WTC11 (cell line): ENCODE measurements at regions not wholly inside any gene's neighbourhood (a gene's known extent, or its start where the extent isn't known, plus 50 kb on each side); places are given as distances from the start of the nearest gene placed in this dataset.

Experiments
- ATAC-seq: fragments of 200-7000 bp; cut with Tn5 transposase; 2 replicates; pipeline ENCODE4 v1.10.0; 2021; ENCODE audit warnings: mild to moderate bottlenecking, moderate library complexity
- CTCF ChIA-PET: fragments of 300-600 bp; sonication (Branson Sonifier 250); formaldehyde crosslinking; loops from one replicate; lab custom pipeline; 2021; ENCODE audit warnings: antibody characterized with exemption; lab: Charles Lee
- POLR2A ChIA-PET: fragments of 350-600 bp; sonication (Branson Sonifier 250); formaldehyde crosslinking; loops from one replicate; lab custom pipeline; 2021; ENCODE audit warnings: antibody characterized with exemption; lab: Charles Lee
- DNase-seq: peaks from one replicate; pipeline ENCODE4 v3.0.0; 2021; ENCODE audit warnings: low spot score
- H3K27ac Mint-ChIP-seq: 2 replicates; pipeline ENCODE4 v1.8.0; 2021; ENCODE audit warnings: mixed read lengths
- H3K27me3 Mint-ChIP-seq: 2 replicates; pipeline ENCODE4 v1.8.0; 2021; ENCODE audit warnings: low read depth, mild to moderate bottlenecking, moderate library complexity, mixed read lengths
- H3K36me3 Mint-ChIP-seq: 2 replicates; pipeline ENCODE4 v1.8.0; 2021; ENCODE audit warnings: mixed read lengths
- H3K4me1 Mint-ChIP-seq: 2 replicates; pipeline ENCODE4 v1.8.0; 2022; ENCODE audit warnings: mixed read lengths
- H3K4me3 Mint-ChIP-seq: 2 replicates; pipeline ENCODE4 v1.8.0; 2021; ENCODE audit warnings: mild to moderate bottlenecking, moderate library complexity, mixed read lengths
- H3K9me3 Mint-ChIP-seq: 2 replicates; pipeline ENCODE4 v1.8.0; 2021; ENCODE audit warnings: mixed read lengths
- ATF1 ChIP-seq: sonication (generic); formaldehyde crosslinking; IDR thresholded peaks from 2 replicates; pipeline ENCODE4 v1.8.1; 2023; ENCODE audit warnings: mild to moderate bottlenecking, moderate library complexity, missing genetic modification reagents
- CREB1 ChIP-seq: sonication (generic); formaldehyde crosslinking; IDR thresholded peaks from 2 replicates; pipeline ENCODE4 v1.8.0; 2023; ENCODE audit warnings: mild to moderate bottlenecking, missing genetic modification reagents
- EMX1 ChIP-seq: fragments of 250-450 bp; sonication (Bioruptor Pico); IDR thresholded peaks from 2 replicates; pipeline ENCODE4 v1.8.0; 2021; ENCODE audit warnings: mild to moderate bottlenecking
- GRHL2 ChIP-seq: fragments of 250-450 bp; sonication (Bioruptor Pico); IDR thresholded peaks from 2 replicates; pipeline ENCODE4 v1.8.0; 2022; ENCODE audit warnings: mild to moderate bottlenecking, moderate library complexity; ENCODE audit not compliant: insufficient replicate concordance, severe bottlenecking
- HMGA2 ChIP-seq: fragments of 250-450 bp; sonication (Bioruptor Pico); IDR thresholded peaks from 2 replicates; pipeline ENCODE4 v1.4.0; 2021; ENCODE audit warnings: mild to moderate bottlenecking, moderate library complexity
- IRF2 ChIP-seq: sonication (generic); formaldehyde crosslinking; IDR thresholded peaks from 2 replicates; pipeline ENCODE4 v1.8.0; 2022; ENCODE audit warnings: low read depth, missing genetic modification reagents, borderline replicate concordance
- MXD4 ChIP-seq: fragments of 250-450 bp; sonication (Bioruptor Pico); IDR thresholded peaks from 2 replicates; pipeline ENCODE4 v1.8.0; 2021; ENCODE audit warnings: mild to moderate bottlenecking, moderate library complexity, borderline replicate concordance
- NFATC4 ChIP-seq: fragments of 250-450 bp; sonication (Bioruptor Pico); IDR thresholded peaks from 2 replicates; pipeline ENCODE4 v1.9.0; 2021; ENCODE audit warnings: mild to moderate bottlenecking
- NR1H2 ChIP-seq: sonication (generic); formaldehyde crosslinking; IDR thresholded peaks from 2 replicates; pipeline ENCODE4 v1.9.0; 2021; ENCODE audit warnings: mild to moderate bottlenecking, moderate library complexity, missing genetic modification reagents
- RORB ChIP-seq: fragments of 250-450 bp; sonication (Bioruptor Pico); IDR thresholded peaks from 2 replicates; pipeline ENCODE4 v1.9.0; 2021; ENCODE audit warnings: mild to moderate bottlenecking
- SMAD3 ChIP-seq: sonication (generic); formaldehyde crosslinking; IDR thresholded peaks from 2 replicates; pipeline ENCODE4 v1.8.0; 2022; ENCODE audit warnings: missing genetic modification reagents, mild to moderate bottlenecking, borderline replicate concordance
- SP1 ChIP-seq: sonication (generic); formaldehyde crosslinking; conservative IDR thresholded peaks from 2 replicates; pipeline ENCODE4 v1.8.1; 2022; ENCODE audit warnings: missing genetic modification reagents
- TP53 ChIP-seq: sonication (generic); formaldehyde crosslinking; IDR thresholded peaks from 2 replicates; pipeline ENCODE4 v1.8.1; 2023; ENCODE audit warnings: mild to moderate bottlenecking, missing genetic modification reagents
- ZNF416 ChIP-seq: fragments of 250-450 bp; sonication (Bioruptor Pico); IDR thresholded peaks from 2 replicates; pipeline ENCODE4 v1.9.0; 2021; ENCODE audit warnings: mild to moderate bottlenecking, inconsistent platforms
- ZNF423 ChIP-seq: fragments of 250-450 bp; sonication (Bioruptor Pico); IDR thresholded peaks from 2 replicates; pipeline ENCODE4 v2.1.2; 2022; ENCODE audit warnings: mild to moderate bottlenecking, moderate library complexity
- ZNF671 ChIP-seq: fragments of 250-450 bp; sonication (Bioruptor Pico); IDR thresholded peaks from 2 replicates; pipeline ENCODE4 v1.8.0; 2021; ENCODE audit warnings: mild to moderate bottlenecking
- TF ChIP-seq, protein P1 (sequence below): sonication (generic); formaldehyde crosslinking; IDR thresholded peaks from 2 replicates; pipeline ENCODE4 v1.8.0; 2023; ENCODE audit warnings: missing genetic modification reagents, mild to moderate bottlenecking, borderline replicate concordance
- TF ChIP-seq, protein P2 (sequence below): fragments of 250-450 bp; sonication (Bioruptor Pico); IDR thresholded peaks from 2 replicates; pipeline ENCODE4 v1.8.0; 2021; ENCODE audit warnings: mild to moderate bottlenecking
- TF ChIP-seq, protein P3 (sequence below): sonication (generic); formaldehyde crosslinking; IDR thresholded peaks from 2 replicates; pipeline ENCODE4 v1.8.1; 2022; ENCODE audit warnings: low read depth, missing genetic modification reagents, borderline replicate concordance
- TF ChIP-seq, protein P4 (sequence below): sonication (generic); formaldehyde crosslinking; IDR thresholded peaks from 2 replicates; pipeline ENCODE4 v1.8.1; 2023; ENCODE audit warnings: mild to moderate bottlenecking, missing genetic modification reagents, moderate library complexity
- TF ChIP-seq, protein P5 (sequence below): fragments of 250-450 bp; sonication (Bioruptor Pico); IDR thresholded peaks from 2 replicates; pipeline ENCODE4 v1.9.0; 2021; ENCODE audit warnings: mild to moderate bottlenecking, borderline replicate concordance
- TF ChIP-seq, protein P6 (sequence below): sonication (generic); formaldehyde crosslinking; IDR thresholded peaks from 2 replicates; pipeline ENCODE4 v1.8.1; 2023; ENCODE audit warnings: mild to moderate bottlenecking, missing genetic modification reagents
- TF ChIP-seq, protein P7 (sequence below): sonication (generic); formaldehyde crosslinking; IDR thresholded peaks from 2 replicates; pipeline ENCODE4 v1.8.1; 2023; ENCODE audit warnings: mild to moderate bottlenecking, missing genetic modification reagents

DNA sequence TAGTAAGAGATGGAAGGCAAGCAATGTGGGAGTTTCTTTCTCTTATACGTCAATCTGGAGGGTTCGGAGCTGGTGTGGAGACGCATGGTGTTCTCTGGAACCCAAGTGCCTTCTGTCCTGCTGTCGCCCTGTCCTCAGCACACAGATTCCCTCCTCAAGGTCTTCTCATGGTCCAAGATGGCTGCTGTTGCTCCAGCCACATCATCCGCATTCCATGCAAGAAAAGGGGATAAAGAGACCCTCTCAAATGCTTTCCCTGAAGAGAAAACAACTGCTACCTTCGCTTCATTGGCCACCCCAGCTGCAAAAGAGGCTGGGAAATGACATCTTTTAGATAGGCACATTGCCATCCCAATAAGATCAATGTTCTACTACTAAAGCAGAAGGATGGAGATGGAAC is 151.2 kb downstream of the ANKRD60 start (continued):
- TF ChIP-seq, protein P1, sequence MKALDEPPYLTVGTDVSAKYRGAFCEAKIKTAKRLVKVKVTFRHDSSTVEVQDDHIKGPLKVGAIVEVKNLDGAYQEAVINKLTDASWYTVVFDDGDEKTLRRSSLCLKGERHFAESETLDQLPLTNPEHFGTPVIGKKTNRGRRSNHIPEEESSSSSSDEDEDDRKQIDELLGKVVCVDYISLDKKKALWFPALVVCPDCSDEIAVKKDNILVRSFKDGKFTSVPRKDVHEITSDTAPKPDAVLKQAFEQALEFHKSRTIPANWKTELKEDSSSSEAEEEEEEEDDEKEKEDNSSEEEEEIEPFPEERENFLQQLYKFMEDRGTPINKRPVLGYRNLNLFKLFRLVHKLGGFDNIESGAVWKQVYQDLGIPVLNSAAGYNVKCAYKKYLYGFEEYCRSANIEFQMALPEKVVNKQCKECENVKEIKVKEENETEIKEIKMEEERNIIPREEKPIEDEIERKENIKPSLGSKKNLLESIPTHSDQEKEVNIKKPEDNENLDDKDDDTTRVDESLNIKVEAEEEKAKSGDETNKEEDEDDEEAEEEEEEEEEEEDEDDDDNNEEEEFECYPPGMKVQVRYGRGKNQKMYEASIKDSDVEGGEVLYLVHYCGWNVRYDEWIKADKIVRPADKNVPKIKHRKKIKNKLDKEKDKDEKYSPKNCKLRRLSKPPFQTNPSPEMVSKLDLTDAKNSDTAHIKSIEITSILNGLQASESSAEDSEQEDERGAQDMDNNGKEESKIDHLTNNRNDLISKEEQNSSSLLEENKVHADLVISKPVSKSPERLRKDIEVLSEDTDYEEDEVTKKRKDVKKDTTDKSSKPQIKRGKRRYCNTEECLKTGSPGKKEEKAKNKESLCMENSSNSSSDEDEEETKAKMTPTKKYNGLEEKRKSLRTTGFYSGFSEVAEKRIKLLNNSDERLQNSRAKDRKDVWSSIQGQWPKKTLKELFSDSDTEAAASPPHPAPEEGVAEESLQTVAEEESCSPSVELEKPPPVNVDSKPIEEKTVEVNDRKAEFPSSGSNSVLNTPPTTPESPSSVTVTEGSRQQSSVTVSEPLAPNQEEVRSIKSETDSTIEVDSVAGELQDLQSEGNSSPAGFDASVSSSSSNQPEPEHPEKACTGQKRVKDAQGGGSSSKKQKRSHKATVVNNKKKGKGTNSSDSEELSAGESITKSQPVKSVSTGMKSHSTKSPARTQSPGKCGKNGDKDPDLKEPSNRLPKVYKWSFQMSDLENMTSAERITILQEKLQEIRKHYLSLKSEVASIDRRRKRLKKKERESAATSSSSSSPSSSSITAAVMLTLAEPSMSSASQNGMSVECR (CRISPR knock-in tag) = no peak
- TF ChIP-seq, protein P2, sequence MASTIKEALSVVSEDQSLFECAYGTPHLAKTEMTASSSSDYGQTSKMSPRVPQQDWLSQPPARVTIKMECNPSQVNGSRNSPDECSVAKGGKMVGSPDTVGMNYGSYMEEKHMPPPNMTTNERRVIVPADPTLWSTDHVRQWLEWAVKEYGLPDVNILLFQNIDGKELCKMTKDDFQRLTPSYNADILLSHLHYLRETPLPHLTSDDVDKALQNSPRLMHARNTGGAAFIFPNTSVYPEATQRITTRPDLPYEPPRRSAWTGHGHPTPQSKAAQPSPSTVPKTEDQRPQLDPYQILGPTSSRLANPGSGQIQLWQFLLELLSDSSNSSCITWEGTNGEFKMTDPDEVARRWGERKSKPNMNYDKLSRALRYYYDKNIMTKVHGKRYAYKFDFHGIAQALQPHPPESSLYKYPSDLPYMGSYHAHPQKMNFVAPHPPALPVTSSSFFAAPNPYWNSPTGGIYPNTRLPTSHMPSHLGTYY = no peak
- TF ChIP-seq NFATC4 (CRISPR knock-in tag) = no peak
- no peak for TF ChIP-seq HMGA2 (CRISPR knock-in tag)
- TF ChIP-seq ZNF671 (CRISPR knock-in tag) = no peak
- no peak for TF ChIP-seq IRF2
- TF ChIP-seq, protein P3, sequence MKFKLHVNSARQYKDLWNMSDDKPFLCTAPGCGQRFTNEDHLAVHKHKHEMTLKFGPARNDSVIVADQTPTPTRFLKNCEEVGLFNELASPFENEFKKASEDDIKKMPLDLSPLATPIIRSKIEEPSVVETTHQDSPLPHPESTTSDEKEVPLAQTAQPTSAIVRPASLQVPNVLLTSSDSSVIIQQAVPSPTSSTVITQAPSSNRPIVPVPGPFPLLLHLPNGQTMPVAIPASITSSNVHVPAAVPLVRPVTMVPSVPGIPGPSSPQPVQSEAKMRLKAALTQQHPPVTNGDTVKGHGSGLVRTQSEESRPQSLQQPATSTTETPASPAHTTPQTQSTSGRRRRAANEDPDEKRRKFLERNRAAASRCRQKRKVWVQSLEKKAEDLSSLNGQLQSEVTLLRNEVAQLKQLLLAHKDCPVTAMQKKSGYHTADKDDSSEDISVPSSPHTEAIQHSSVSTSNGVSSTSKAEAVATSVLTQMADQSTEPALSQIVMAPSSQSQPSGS = no peak
- TF ChIP-seq NR1H2 (CRISPR knock-in tag) = no peak
- TF ChIP-seq SP1 (CRISPR knock-in tag) = no peak
- TF ChIP-seq SMAD3 = no peak
- TF ChIP-seq CREB1 = no peak
- TF ChIP-seq, protein P4, sequence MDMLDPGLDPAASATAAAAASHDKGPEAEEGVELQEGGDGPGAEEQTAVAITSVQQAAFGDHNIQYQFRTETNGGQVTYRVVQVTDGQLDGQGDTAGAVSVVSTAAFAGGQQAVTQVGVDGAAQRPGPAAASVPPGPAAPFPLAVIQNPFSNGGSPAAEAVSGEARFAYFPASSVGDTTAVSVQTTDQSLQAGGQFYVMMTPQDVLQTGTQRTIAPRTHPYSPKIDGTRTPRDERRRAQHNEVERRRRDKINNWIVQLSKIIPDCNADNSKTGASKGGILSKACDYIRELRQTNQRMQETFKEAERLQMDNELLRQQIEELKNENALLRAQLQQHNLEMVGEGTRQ (CRISPR knock-in tag) = no peak
- TF ChIP-seq, protein P5, sequence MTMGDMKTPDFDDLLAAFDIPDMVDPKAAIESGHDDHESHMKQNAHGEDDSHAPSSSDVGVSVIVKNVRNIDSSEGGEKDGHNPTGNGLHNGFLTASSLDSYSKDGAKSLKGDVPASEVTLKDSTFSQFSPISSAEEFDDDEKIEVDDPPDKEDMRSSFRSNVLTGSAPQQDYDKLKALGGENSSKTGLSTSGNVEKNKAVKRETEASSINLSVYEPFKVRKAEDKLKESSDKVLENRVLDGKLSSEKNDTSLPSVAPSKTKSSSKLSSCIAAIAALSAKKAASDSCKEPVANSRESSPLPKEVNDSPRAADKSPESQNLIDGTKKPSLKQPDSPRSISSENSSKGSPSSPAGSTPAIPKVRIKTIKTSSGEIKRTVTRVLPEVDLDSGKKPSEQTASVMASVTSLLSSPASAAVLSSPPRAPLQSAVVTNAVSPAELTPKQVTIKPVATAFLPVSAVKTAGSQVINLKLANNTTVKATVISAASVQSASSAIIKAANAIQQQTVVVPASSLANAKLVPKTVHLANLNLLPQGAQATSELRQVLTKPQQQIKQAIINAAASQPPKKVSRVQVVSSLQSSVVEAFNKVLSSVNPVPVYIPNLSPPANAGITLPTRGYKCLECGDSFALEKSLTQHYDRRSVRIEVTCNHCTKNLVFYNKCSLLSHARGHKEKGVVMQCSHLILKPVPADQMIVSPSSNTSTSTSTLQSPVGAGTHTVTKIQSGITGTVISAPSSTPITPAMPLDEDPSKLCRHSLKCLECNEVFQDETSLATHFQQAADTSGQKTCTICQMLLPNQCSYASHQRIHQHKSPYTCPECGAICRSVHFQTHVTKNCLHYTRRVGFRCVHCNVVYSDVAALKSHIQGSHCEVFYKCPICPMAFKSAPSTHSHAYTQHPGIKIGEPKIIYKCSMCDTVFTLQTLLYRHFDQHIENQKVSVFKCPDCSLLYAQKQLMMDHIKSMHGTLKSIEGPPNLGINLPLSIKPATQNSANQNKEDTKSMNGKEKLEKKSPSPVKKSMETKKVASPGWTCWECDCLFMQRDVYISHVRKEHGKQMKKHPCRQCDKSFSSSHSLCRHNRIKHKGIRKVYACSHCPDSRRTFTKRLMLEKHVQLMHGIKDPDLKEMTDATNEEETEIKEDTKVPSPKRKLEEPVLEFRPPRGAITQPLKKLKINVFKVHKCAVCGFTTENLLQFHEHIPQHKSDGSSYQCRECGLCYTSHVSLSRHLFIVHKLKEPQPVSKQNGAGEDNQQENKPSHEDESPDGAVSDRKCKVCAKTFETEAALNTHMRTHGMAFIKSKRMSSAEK (CRISPR knock-in tag) = no peak

DNA sequence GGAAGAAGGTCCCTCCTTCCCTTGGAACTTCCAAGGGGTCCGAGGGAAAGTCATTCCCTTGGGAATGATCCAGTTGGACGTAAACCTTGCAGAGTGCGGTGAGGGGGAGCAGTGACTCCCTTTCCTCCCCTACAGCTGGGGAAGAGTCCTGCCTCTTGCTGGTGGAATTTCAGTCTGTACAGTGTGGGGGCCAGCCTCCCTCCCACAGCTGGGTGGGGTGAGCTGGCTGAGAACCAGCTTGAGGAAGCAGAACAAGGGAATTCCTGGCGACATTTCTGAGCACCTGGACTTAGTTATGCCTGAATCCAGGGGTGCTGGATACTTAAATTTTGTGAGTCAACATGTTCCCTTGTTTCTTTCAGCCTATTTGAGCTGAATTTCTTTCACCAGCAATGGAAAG is 152.0 kb downstream of the ANKRD60 start:
- ATAC-seq (no peak), DNase-seq (no peak)
- Mint-ChIP-seq H3K9me3 (peaks cover 23% of the 10 kb centered on the region), H3K27ac (no peak overlapping the region), H3K4me3 (no peak overlapping the region), H3K27me3 (peaks cover 2% of the 10 kb centered on the region), H3K4me1 (peaks cover 9% of the 10 kb centered on the region), H3K36me3 (no peaks in the 10 kb centered on the region)
- ChIA-PET POLR2A (no interaction called here), CTCF (interaction anchor here (1.0 kb wide), 2 partner anchors 11 to 454 kb away, joined by 3 to 4 read pairs; no protein-coding TSS in a partner anchor)
- TF ChIP-seq ZNF671 (CRISPR knock-in tag) = no peak
- TF ChIP-seq, protein P6, sequence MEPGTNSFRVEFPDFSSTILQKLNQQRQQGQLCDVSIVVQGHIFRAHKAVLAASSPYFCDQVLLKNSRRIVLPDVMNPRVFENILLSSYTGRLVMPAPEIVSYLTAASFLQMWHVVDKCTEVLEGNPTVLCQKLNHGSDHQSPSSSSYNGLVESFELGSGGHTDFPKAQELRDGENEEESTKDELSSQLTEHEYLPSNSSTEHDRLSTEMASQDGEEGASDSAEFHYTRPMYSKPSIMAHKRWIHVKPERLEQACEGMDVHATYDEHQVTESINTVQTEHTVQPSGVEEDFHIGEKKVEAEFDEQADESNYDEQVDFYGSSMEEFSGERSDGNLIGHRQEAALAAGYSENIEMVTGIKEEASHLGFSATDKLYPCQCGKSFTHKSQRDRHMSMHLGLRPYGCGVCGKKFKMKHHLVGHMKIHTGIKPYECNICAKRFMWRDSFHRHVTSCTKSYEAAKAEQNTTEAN (CRISPR knock-in tag) = no peak
- TF ChIP-seq GRHL2 = no peak
- no peak for TF ChIP-seq ATF1
- TF ChIP-seq EMX1 (CRISPR knock-in tag) = no peak
- TF ChIP-seq TP53 = no peak
- TF ChIP-seq ZNF423 = no peak
- TF ChIP-seq, protein P7, sequence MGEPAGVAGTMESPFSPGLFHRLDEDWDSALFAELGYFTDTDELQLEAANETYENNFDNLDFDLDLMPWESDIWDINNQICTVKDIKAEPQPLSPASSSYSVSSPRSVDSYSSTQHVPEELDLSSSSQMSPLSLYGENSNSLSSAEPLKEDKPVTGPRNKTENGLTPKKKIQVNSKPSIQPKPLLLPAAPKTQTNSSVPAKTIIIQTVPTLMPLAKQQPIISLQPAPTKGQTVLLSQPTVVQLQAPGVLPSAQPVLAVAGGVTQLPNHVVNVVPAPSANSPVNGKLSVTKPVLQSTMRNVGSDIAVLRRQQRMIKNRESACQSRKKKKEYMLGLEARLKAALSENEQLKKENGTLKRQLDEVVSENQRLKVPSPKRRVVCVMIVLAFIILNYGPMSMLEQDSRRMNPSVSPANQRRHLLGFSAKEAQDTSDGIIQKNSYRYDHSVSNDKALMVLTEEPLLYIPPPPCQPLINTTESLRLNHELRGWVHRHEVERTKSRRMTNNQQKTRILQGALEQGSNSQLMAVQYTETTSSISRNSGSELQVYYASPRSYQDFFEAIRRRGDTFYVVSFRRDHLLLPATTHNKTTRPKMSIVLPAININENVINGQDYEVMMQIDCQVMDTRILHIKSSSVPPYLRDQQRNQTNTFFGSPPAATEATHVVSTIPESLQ (CRISPR knock-in tag) = no peak
- no peak for TF ChIP-seq RORB (CRISPR knock-in tag)
- no peak for TF ChIP-seq MXD4 (CRISPR knock-in tag)
- no peak for TF ChIP-seq ZNF416 (CRISPR knock-in tag)
